ENCODE measurements at regions not wholly inside any gene's neighbourhood (a gene's known extent, or its start where the extent isn't known, plus 50 kb on each side); places are given as distances from the start of the nearest gene placed in this dataset.
"Not testable (repeated sequence)": the region's sequence is repeated elsewhere in the genome, so short reads cannot be mapped to it uniquely, and the experiment has no call there.

DNA sequence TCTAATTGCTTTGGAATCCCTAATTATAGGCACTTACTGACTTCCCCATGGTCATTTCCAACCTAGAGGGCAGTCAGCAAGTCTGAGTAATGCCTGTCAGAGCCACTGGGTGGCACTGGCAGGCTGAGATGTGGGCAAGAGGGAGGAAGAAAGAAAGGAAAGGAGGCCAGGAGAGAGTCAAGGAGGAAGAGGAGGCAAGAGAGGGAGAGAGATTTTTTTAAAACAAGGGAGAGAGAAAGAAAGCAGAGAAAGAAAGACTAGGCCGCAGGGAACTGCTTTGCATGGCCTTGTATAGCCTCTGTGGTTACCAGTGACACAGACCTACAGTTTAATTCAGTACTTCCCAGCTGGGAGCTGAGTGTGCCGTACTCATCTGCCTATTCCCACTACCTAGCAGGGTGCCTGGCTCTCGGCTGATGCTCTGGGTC, 210.4 kb upstream of the ADO start:
- DNase-seq: peak; percentile 66

DNA sequence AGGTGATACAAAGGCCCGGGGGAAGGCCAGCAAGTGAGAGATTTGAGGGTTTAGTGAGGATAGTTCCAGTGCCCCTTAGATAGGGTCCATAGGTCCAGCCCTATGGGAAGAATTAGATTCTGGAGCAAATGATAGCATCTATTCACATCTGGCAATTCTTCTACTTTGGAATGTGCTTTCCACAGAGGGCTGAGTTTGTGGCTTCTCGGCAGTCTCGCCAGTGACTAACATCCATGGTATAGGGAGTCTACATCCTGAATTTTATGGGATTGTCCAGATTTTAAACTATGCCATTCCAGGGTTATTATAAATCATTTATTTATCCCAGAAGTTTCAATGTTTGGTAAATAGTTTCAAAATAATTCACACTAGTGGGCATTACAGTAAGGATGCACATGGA, 207.3 kb upstream of the ADO start:
- no peak for DNase-seq

DNA sequence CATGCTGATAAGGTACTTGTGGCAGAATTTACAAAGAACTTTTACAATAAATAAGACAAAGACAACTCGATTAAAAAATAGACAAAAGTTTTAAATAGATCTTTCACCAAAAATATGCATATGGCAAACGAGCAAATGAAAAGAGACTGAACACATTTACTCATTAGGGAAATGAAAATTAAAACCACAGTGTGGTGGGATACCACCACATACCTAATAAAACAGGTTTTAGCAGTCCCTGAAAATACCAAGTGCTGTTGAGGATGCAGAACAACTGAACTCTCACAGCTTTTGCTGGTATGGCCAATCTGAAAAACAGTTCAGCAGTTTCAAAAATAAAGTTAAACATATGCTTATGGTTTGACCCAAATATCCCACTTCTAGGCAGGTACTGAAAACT, 205.4 kb upstream of the ADO start:
- DNase-seq: no peak

DNA sequence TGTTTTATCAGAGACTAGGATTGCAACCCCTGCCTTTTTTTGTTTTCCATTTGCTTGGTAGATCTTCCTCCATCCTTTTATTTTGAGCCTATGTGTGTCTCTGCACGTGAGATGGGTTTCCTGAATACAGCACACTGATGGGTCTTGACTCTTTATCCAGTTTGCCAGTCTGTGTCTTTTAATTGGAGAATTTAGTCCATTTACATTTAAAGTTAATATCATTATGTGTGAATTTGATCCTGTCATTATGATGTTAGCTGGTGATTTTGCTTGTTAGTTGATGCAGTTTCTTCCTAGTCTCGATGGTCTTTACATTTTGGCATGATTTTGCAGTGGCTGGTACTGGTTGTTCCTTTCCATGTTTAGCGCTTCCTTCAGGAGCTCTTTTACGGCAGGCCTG, 198.0 kb upstream of the ADO start:
- DNase-seq: not testable (repeated sequence)

DNA sequence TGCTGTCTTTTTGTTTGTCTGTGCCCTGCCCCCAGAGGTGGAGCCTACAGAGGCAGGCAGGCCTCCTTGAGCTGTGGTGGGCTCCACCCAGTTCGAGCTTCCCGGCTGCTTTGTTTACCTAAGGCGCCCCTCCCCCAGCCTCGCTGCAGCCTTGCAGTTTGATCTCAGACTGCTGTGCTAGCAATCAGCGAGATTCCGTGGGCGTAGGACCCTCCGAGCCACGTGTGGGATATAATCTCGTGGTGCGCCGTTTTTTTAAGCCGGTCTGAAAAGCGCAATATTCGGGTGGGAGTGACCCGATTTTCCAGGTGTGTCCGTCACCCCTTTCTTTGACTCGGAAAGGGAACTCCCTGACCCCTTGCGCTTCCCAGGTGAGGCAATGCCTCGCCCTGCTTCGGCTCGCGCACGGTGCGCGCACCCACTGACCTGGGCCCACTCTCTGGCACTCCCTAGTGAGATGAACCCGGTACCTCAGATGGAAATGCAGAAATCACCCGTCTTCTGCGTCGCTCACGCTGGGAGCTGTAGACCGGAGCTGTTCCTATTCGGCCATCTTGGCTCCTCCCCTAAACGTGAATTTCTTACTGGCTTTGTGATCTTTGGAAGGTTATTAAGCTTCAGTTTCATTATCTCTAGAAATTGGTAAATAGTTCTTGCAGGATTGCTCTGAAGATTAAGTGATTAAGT, 196.2 kb upstream of the ADO start:
- DNase-seq: not testable (repeated sequence)

DNA sequence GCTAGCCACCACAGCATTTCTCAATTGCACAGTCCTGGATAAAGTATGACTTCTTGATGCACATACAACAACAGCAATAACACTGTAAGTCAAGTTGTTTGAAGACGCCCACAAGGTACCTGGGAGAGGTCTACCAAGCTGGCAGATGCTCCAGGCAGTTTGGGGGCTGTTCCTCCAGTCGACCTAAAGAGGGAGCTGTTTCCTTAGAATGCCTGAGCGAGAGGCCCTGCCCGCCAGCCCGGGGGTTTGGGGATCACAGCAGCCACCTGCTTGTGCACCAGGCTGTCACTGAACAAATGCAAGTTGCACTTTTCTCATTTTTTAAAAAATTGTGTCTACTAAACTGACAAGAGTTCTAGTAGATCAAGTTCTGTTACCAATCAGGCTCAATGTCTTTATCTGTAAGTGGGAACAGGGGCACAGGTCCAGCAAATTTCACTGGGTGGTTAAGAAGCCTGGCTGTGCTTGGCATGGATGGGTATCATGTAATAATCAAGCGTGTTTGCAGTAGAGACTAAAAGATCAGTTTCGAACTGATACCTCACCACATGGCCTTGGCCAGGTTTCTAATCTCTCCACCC, 193.8 kb upstream of the ADO start:
- peak; percentile 74 for DNase-seq

DNA sequence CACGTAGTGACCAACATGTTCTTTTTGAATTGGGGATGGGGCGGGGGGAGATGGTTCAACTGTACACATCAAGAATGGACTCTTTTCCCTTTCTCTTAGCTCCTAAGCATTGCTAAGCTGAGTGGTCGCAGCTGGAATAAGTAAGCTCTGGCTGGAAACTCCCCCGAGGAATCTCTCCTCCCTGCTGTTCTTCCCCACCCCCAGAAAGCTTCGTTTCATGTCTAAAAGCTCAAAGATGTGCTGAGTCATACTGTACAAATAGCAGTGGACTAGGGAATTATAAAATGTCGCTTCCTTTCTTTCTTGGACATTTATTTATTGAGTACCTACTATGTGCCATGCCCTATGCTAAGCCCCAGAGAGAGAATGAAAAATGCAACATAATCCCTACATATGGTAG, 191.1 kb upstream of the ADO start:
- no peak for DNase-seq

DNA sequence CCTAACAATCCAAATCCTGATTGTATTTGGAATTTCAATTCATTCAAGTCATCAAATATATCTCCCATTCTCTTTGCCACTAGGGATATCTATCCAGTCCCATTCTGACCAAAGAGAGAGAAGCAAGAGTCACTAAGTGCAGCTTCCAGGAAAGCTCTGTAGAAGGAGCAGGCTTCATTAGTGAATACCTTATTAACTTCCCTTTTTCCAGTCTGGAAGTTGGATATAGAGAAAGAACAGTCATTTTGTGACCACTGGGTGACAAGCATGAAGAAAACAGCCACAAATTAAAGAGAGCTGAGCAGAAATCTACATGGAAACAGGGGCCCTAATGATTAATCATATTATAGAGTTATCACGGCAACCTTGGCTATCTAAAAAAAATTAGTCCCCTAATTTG, 190.7 kb upstream of the ADO start:
- no peak for DNase-seq

DNA sequence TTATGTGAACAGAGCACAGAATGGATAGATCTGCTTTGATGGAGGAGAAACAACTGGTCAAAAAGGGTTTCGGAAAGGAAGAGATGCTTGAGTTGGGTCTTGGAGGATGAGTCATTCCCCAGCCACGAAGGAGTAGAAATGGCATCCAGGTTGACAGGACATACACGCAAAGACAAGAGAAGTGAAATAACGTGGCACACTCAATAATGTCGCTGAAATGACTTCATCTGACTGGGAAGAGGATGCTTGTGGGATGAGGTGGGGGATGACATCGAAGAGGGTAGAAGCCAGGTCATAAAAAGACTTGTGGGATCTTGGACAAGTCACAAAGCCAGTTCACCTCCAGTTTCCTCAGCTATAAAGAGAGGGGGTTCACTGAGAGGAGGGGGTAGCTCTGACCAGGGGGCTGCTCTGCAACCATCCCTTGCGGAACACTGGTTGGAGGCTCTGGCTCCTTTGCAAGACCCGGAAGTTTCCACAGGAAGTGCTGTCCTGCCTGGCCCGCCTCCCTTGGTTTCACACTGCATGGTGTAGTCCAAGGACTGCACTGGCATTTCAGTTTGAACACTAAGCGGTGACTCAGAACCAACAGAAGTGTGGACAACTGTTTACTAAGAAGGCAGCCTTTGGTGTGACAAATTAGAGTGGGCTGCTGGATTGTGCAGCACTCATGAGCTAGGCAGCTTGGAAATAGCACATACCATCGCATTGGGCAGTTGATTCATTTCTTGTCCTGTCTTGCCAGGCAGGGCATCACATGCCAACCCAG, 189.9 kb upstream of the ADO start:
- DNase-seq: no peak

DNA sequence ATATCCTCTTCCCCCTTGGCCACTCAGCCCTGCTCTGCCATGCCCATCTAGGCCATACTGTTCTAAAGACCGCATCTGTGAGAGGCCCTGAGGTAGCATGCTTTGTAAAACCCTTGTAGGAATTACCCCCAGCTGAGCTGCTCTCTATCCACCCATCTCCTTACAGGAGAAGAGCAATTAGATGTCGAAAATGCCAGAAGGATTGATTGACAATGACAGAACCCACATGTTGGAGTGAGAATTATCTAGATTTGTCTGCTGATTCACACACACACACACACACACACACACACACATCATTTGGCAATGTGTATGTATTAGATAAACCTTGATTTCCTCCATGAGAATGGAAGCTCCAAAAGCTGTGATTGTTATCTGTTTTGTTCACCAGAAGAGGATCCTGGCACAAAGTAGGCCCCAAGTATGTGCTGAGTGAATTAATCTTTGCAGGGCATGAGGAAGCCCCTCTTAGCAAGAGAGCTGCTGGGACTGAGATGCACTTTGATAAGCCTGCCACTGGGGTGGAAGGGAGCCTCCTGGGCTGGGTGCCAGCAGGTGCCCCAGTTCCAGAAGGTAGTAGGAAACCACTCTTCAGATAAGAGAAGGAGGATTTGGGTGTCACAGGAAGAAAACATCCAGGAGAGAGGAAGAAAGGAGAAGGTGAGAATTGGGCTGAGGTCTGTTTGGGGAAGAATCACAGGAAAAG, 187.5 kb upstream of the ADO start:
- DNase-seq: peak; percentile 13

DNA sequence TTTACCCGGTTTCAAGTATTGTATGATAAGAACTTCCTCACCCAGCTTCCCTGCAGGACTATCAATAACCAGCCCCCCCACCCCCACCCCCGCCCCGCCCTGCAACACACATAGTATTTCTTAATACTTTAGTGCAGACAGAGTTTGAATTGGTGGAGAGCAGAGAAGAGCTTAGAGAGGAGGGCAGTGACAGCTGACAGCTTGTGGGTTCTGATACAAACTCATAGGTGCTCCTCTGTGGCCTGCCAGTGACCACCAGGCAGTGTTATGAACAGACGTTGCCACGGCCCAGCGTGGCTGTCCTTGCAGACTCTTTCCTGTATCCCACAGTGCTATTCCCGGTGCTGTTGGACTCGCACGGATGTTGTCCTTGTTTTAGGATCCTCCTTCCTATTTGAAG, 186.9 kb upstream of the ADO start:
- no peak for DNase-seq

DNA sequence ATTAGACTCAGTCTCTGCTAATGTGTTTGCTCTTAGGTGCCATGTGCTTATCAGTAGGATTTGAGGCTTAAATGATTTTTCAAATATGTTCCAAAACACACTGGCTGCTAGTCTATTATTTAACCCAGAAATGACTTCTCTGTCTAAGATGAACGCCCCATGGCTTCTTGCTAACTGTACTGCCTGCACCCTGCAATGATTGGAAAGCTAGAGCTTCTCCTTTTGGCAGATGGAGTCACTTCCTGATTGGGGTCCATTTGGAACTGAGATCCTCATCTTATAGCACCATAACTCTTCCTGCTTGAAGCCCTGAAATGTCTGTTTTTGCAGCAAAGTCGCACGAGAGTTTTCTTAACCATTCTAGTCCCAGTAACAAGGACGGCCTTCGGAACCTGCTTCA, 186.5 kb upstream of the ADO start:
- no peak for DNase-seq

DNA sequence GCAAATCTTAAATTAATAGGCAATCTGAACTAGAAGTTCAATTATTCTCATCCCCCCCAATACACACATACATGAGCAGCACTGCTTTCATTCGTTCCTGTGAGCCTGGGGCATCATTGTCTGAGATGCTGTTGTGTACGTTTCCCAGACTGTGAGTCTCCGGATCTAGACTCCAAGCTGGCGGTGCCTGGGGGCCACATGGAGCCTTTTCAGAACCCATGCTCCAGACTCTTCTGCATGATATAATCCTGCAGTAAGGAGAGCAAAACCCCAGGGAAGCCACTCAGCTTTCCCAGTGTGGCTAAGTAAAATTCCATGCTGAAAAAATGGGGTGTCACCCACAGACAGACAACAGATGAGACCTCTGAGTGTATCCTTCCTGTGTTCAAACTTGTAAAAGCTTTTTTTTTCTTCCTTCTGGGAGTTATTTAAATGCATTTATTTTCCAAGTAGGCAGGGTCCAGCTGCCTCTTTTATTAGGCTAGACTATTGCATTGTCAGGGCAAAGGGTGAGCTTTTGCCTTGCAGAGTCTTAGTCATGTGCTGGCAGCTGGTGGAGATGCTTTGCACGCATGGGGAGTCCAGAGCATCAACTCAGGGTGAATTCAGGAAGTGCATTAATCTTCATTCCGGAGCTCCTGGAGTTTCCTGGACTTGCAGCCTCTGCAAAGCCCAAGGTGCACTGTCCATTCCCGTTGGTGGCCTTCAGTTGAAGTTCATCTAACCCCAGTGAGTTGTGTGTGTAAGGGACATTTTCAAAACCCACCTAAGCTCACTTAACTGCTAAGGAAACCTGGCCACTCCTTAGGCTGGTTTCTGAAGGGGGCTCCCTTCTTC, 185.7 kb upstream of the ADO start:
- DNase-seq: no peak

DNA sequence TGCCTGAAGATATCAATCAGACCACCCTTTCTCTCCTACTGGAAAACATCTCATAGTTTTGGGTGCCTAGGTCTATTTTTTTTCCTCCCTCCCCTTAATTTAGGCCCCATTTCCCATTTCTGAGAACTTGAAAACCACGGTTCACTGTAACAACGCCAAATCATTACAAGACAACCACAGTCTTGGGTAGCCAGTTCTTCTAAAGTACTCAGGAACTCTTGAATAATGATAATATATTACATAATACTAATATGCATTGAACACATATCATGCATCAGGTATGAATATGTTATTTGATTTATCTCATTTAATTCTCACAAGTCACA, 185.1 kb upstream of the ADO start:
- DNase-seq: no peak

DNA sequence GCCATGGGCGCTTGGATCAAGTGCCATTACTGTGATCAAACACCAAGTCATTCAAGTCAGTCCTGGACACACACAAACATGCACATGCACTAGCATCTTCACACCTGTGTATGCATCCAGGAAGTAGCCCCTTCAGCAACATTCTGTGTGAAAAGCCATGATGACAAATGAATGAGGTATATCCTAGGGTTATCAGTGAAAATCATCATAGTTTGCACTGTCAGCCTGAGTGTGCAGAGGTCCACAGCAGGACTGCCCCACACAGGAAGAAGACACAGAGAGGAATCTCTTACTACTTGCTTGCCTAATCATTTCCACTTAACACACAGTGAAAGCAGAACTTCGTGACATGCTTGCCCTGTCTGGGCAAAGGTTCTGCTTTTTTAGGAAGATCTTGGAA, 184.0 kb upstream of the ADO start:
- DNase-seq: no peak

DNA sequence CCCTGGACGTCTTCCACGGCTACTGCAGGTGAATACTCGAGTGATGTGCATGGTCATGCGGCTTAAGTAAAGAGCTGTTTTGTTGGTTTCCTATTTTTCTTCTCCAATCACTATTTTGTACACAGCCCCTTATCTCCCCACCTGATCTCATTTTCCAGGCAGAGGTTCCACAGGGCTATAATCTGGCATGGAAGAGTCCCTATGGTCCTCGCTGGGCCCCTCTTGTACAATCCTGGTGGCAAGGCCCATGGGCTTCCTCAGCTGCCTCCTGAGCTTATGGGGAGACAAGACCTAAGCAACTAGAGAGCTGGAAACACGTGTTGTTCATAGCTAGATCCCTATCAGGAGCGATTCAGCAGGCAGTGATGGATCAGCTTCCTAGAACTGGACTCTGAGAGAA, 181.3 kb upstream of the ADO start:
- DNase-seq: no peak

DNA sequence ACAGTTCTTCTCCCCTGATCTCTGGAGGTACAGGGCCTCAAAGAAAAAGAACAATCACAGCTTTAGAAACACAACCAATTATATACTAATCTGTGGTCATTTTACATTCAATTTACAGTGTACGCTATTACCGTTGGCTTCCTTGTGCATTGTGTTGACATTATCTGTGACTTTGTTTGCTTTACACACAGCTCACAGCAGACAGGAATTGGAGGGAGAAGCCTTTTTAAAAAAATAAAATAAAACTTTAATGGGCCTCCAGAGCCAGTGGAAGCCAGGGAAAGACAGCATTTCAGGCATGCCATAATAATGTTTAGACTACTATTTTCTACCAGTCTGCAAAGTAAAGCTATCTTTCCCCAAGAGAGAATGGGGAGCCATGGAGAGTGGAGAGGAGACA, 179.0 kb upstream of the ADO start:
- DNase-seq: no peak

DNA sequence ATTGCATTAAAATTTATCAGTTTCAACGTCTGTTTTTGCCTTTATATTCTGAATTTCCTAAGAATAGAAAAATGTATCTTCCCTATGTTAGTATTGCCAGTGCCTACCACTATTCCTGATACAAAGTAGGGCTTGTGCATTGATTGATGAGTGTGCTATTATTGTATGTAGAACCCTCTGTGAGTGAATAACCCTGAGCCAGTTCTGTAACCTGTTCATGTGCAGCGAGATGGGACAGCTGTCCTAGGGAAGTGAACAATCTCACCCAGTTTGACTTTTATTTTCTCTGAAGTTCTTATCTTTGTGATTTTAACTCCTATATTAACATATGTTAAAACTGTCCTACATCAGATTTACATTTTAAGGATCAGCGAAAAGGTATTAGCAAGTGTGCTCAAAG, 178.4 kb upstream of the ADO start:
- DNase-seq: no peak

DNA sequence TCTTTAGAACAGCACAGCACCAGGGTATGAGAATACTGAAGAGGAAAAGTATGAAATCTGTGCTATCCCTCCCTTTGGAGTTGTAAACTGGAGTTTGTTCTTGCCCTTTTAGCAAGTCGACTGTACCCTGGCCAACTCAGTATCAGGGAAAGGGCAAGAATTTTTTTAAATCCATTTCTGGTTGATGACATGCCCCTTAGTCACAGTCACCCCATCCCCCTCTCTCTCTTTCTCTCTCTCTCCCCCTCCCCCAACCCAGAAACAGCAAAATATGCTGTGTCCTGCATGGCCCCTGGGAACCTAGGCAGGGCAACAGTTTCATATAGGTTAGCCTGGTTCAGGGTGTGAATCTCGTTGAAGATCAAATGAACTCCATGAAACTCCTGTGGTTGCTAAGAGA, 177.7 kb upstream of the ADO start:
- DNase-seq: no peak

DNA sequence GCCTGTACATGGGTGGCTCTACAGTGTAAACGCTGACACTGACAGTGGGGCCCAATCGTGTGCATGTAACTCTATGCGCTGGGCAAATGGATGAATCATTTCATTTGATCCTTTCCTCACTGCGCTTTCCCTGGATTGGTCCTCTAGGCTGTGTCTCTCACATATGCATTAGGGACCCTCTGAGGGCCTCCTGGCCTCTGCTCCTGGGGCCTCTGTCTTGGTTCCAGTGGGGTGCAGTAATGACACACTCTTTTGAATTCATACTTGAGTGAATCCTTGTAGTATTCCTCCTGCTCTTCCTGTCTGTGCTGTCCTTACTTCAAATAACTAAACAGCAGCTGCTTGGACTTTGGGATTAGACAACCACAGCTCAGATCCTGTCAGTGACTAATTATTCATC, 176.5 kb upstream of the ADO start:
- DNase-seq: no peak

DNA sequence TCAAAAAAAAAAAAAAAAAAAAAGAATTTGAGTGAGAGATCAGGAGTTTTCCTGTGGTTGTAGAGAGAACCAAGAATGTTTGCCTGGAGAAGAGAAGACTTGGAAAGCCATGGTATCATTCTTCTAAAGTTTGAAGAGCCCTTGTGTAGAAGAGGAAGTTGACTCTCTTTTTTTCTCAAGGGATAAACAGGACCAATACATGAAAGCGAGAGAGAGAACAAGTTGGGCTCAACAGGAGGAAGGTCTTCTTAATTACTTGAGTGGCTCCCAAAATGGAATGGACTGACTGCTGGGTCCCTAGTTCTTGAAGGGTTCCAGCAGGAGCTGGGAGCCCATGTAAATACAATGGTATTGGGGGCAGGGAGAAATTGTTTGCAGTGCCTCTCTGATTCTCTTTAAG, 173.3 kb upstream of the ADO start:
- DNase-seq: no peak

DNA sequence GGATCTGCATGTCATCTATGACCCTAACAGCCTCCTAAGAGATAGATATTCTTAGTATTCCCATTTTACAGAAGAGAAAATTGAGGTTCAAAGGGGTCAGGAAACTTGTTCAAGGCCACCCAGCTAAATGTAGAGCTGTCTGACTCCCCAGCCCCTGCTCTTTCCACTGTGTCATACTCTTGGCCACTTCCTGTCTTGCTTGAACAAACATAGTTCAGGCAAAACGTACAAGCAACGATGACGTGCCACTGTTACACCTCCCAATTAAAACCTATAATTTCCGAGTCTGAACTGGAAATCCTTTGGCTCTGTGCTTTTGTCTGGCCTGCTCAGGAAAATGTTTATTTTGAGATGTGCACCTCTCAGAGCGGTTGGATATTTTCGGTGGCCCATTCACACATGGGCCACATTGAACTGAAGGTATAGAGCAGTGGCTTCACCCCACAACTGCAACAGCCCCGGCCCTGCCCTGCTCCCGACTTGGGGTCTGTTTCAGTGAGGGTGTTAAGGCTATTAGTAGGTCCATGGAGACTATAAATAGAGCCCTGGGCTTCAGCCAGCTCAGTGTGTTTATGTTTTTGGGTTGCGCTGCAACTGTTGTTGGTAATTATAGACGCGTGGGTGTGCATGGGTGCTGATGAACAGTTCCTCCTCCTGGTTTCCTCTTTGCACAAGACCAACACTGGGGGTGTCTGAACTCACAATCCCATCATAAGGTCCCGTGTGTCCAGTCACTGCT, 172.3 kb upstream of the ADO start:
- peak; percentile 63 for DNase-seq
